ENCODE measurements at regions not wholly inside any gene's neighbourhood (a gene's known extent, or its start where the extent isn't known, plus 50 kb on each side); places are given as distances from the start of the nearest gene placed in this dataset.

GRCh38 chr18:64872710-64873458 lies 724.0 kb upstream of the LINC00305 start:
- Histone ChIP-seq H3K9me3 (ENCODE audit: low read depth) (no peaks in the 10 kb centered on the region), H3K4me1 (ENCODE audit: insufficient read depth) (no peaks in the 10 kb centered on the region), H3K36me3 (ENCODE audit: low read depth) (no peaks in the 10 kb centered on the region), H3K27ac (no peak overlapping the region), H3K79me2 (ENCODE audit: insufficient read depth) (no peaks in the 10 kb centered on the region), H2AFZ (no peak overlapping the region), H3K27me3 (replicated peaks; ENCODE audit: insufficient read depth) (no peaks in the 10 kb centered on the region), H3K9me2 (ENCODE audit: insufficient read depth) (no peaks in the 10 kb centered on the region), H4K20me1 (ENCODE audit: insufficient read depth) (no peaks in the 10 kb centered on the region), H3K4me3 (no peak overlapping the region), H3K4me2 (ENCODE audit: unreplicated experiment) (no peak overlapping the region), H3K9ac (no peak overlapping the region), H3F3A (ENCODE audit: insufficient read depth) (no peaks in the 10 kb centered on the region)
- no peak for TF ChIP-seq EZH2phosphoT487 (IDR thresholded peaks at IDR 0.05; ENCODE audit: insufficient read depth, low read depth)
- no peak for TF ChIP-seq EZH2 (IDR thresholded peaks at IDR 0.05; ENCODE audit: insufficient read depth, poor library complexity, severe bottlenecking)
- WGBS, 2 experiments (ENCODE audit: low coverage in 1 of 2, low lambda C conversion rate in 2 of 2, missing lambda C conversion rate in 2 of 2), result 2 to 9% methylated on average over 3 of the region's 3 CpGs
- in situ Hi-C loops (cut with MboI), result no loop called here
- DNase-seq, result no peak

GRCh38 chr18:64854112-64854511 lies 705.2 kb upstream of the LINC00305 start:
- in situ Hi-C loops (cut with MboI), result no loop called here
- no peak overlapping the region for H2AFZ ChIP-seq
- no peaks in the 10 kb centered on the region for H3K36me3 ChIP-seq (ENCODE audit: low read depth)
- no peaks in the 10 kb centered on the region for H3K27me3 ChIP-seq (replicated peaks; ENCODE audit: insufficient read depth)
- H3K9ac ChIP-seq, result no peak overlapping the region
- no peaks in the 10 kb centered on the region for H3K79me2 ChIP-seq (ENCODE audit: insufficient read depth)
- H3F3A ChIP-seq (ENCODE audit: insufficient read depth), result no peaks in the 10 kb centered on the region
- no peak overlapping the region for H3K4me3 ChIP-seq
- DNase-seq, result no peak
- no peak overlapping the region for H3K27ac ChIP-seq
- no peaks in the 10 kb centered on the region for H4K20me1 ChIP-seq (ENCODE audit: insufficient read depth)
- WGBS, 2 experiments (ENCODE audit: low coverage in 1 of 2, low lambda C conversion rate in 2 of 2, missing lambda C conversion rate in 2 of 2), result 47 to 65% methylated on average over 1 of the region's 1 CpG
- no peak for TF ChIP-seq EZH2phosphoT487 (IDR thresholded peaks at IDR 0.05; ENCODE audit: insufficient read depth, low read depth)
- TF ChIP-seq EZH2 (IDR thresholded peaks at IDR 0.05; ENCODE audit: insufficient read depth, poor library complexity, severe bottlenecking), result no peak
- no peaks in the 10 kb centered on the region for H3K9me3 ChIP-seq (ENCODE audit: low read depth)
- no peaks in the 10 kb centered on the region for H3K4me1 ChIP-seq (ENCODE audit: insufficient read depth)
- no peaks in the 10 kb centered on the region for H3K9me2 ChIP-seq (ENCODE audit: insufficient read depth)
- H3K4me2 ChIP-seq (ENCODE audit: unreplicated experiment), result no peak overlapping the region

GRCh38 chr18:64852281-64852680 lies 703.4 kb upstream of the LINC00305 start:
- Histone ChIP-seq H3K9ac (no peak overlapping the region), H3K9me3 (ENCODE audit: low read depth) (no peaks in the 10 kb centered on the region), H3K27me3 (replicated peaks; ENCODE audit: insufficient read depth) (no peaks in the 10 kb centered on the region), H2AFZ (no peak overlapping the region), H4K20me1 (ENCODE audit: insufficient read depth) (no peaks in the 10 kb centered on the region), H3K27ac (no peak overlapping the region), H3K4me2 (ENCODE audit: unreplicated experiment) (no peak overlapping the region), H3K36me3 (ENCODE audit: low read depth) (no peaks in the 10 kb centered on the region), H3F3A (ENCODE audit: insufficient read depth) (no peaks in the 10 kb centered on the region), H3K79me2 (ENCODE audit: insufficient read depth) (no peaks in the 10 kb centered on the region), H3K4me3 (no peak overlapping the region), H3K4me1 (ENCODE audit: insufficient read depth) (no peaks in the 10 kb centered on the region), H3K9me2 (ENCODE audit: insufficient read depth) (peaks cover 2% of the 10 kb centered on the region; the same call in 1 of the 2 replicates)
- in situ Hi-C loops (cut with MboI), result no loop called here
- no peak for DNase-seq
- no peak for TF ChIP-seq EZH2 (IDR thresholded peaks at IDR 0.05; ENCODE audit: insufficient read depth, poor library complexity, severe bottlenecking)
- no peak for TF ChIP-seq EZH2phosphoT487 (IDR thresholded peaks at IDR 0.05; ENCODE audit: insufficient read depth, low read depth)
- WGBS, 2 experiments (ENCODE audit: low coverage in 1 of 2, low lambda C conversion rate in 2 of 2, missing lambda C conversion rate in 2 of 2), result 5 to 13% methylated on average over 5 of the region's 5 CpGs

GRCh38 chr18:64851726-64852125 lies 702.8 kb upstream of the LINC00305 start:
- H4K20me1 ChIP-seq (ENCODE audit: insufficient read depth), result no peaks in the 10 kb centered on the region
- DNase-seq, result no peak
- H3K4me3 ChIP-seq, result no peak overlapping the region
- no peaks in the 10 kb centered on the region for H3K9me3 ChIP-seq (ENCODE audit: low read depth)
- no peaks in the 10 kb centered on the region for H3F3A ChIP-seq (ENCODE audit: insufficient read depth)
- H2AFZ ChIP-seq, result no peak overlapping the region
- no peak overlapping the region for H3K27ac ChIP-seq
- WGBS, 2 experiments (ENCODE audit: low coverage in 1 of 2, low lambda C conversion rate in 2 of 2, missing lambda C conversion rate in 2 of 2), result 0 to 1% methylated on average over 6 of the region's 6 CpGs
- no peaks in the 10 kb centered on the region for H3K27me3 ChIP-seq (replicated peaks; ENCODE audit: insufficient read depth)
- no peaks in the 10 kb centered on the region for H3K36me3 ChIP-seq (ENCODE audit: low read depth)
- H3K4me2 ChIP-seq (ENCODE audit: unreplicated experiment), result no peak overlapping the region
- in situ Hi-C loops (cut with MboI), result no loop called here
- TF ChIP-seq EZH2 (IDR thresholded peaks at IDR 0.05; ENCODE audit: insufficient read depth, poor library complexity, severe bottlenecking) (no peak), EZH2phosphoT487 (IDR thresholded peaks at IDR 0.05; ENCODE audit: insufficient read depth, low read depth) (no peak)
- no peak overlapping the region for H3K9ac ChIP-seq
- no peaks in the 10 kb centered on the region for H3K4me1 ChIP-seq (ENCODE audit: insufficient read depth)
- no peaks in the 10 kb centered on the region for H3K79me2 ChIP-seq (ENCODE audit: insufficient read depth)
- peaks cover 3% of the 10 kb centered on the region; the same call in 1 of the 2 replicates for H3K9me2 ChIP-seq (ENCODE audit: insufficient read depth)

Measured in GM23248 (cell line).